ENCODE measurements at regions not wholly inside any gene's neighbourhood (a gene's known extent, or its start where the extent isn't known, plus 50 kb on each side); places are given as distances from the start of the nearest gene placed in this dataset.

DNA sequence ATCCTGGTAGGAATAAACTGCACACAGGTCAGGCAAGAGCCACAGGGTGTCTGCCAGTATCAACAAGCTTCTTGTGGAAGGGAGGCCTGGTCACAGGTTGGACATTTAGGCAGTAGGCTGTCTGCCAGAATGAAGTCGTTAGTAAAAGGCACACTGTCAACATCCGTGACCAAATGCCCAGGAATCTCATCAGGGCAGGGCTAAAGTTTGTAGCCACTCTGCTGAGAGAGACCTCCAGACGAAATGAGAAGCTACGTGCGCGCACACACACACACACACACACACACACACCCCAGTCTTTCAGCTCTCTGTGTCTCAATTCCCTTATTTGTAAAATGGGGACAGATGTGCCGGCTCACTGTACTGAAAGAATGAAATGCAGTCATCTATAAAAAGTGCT is 408.7 kb upstream of the ZFP42 start:
- ChIA-PET CTCF (no interaction called here), POLR2A (no interaction called here)
- no peaks in the 10 kb centered on the region for H3K4me1 Mint-ChIP-seq (ENCODE audit: low read depth)
- no peak overlapping the region for H3K4me3 ChIP-seq (ENCODE audit: low read length)
- no peak overlapping the region for H3K27ac ChIP-seq (ENCODE audit: low read depth in 1 of 2, low read length in 2 of 2)
- DNase-seq: no peak
- H3K27me3 ChIP-seq (ENCODE audit: control insufficient read depth in 1 of 2, insufficient read depth in 2 of 2, low read length in 2 of 2): no peaks in the 10 kb centered on the region
- no peaks in the 10 kb centered on the region for H3K9me3 Mint-ChIP-seq
- H3K27me3 Mint-ChIP-seq: no peaks in the 10 kb centered on the region
- intact Hi-C loops (cut with DNase I, micrococcal nuclease): no loop called here
- no peak overlapping the region for H3K4me3 Mint-ChIP-seq
- TF ChIP-seq, protein P1, sequence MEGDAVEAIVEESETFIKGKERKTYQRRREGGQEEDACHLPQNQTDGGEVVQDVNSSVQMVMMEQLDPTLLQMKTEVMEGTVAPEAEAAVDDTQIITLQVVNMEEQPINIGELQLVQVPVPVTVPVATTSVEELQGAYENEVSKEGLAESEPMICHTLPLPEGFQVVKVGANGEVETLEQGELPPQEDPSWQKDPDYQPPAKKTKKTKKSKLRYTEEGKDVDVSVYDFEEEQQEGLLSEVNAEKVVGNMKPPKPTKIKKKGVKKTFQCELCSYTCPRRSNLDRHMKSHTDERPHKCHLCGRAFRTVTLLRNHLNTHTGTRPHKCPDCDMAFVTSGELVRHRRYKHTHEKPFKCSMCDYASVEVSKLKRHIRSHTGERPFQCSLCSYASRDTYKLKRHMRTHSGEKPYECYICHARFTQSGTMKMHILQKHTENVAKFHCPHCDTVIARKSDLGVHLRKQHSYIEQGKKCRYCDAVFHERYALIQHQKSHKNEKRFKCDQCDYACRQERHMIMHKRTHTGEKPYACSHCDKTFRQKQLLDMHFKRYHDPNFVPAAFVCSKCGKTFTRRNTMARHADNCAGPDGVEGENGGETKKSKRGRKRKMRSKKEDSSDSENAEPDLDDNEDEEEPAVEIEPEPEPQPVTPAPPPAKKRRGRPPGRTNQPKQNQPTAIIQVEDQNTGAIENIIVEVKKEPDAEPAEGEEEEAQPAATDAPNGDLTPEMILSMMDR (IDR thresholded peaks at IDR 0.05): no peak
- H3K9me3 ChIP-seq (ENCODE audit: control insufficient read depth in 1 of 2, insufficient read depth in 1 of 2, low read length in 2 of 2): peaks cover 0 to 10% of the 10 kb centered on the region in 2 experiments
- no peak for ATAC-seq (ENCODE audit: poor library complexity)
- H3K27ac Mint-ChIP-seq: no peak overlapping the region
- no peaks in the 10 kb centered on the region for H3K4me1 ChIP-seq (ENCODE audit: insufficient read depth, low read length)
- no peaks in the 10 kb centered on the region for H3K36me3 Mint-ChIP-seq (ENCODE audit: low read depth)
- no peaks in the 10 kb centered on the region for H3K36me3 ChIP-seq (ENCODE audit: insufficient read depth, low read length)

DNA sequence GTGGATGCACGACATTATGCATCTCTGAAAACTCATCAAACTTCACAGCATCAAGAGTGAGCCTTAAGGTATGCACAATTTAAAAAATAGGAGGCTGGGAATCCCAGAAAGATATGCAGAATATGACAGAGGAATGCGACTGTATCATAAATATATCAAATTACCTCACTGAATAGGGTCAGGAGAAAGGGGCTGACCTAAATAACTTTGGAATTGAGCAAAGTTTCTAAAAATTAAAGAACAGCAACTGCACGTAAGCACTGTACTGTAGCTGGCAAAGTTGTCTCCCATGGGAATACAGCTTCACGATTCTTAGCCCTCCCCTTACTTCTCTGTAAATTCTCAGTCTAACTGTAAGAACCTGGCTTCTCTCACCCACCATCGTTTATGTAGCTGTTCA is 397.4 kb upstream of the ZFP42 start:
- ATAC-seq (ENCODE audit: poor library complexity): no peak
- CTCF ChIA-PET: no interaction called here
- no peaks in the 10 kb centered on the region for H3K27me3 ChIP-seq (ENCODE audit: control insufficient read depth in 1 of 2, insufficient read depth in 2 of 2, low read length in 2 of 2)

GRCh38 chr4:187602339-187603092 is 393.1 kb upstream of the ZFP42 start:
- ChIA-PET CTCF (no interaction called here), POLR2A (no interaction called here)
- DNase-seq (no peak), ATAC-seq (ENCODE audit: poor library complexity) (no peak)
- H3K9me3 Mint-ChIP-seq: peaks cover 2% of the 10 kb centered on the region
- no peaks in the 10 kb centered on the region for H3K36me3 Mint-ChIP-seq (ENCODE audit: low read depth)
- Histone ChIP-seq H3K4me1 (ENCODE audit: insufficient read depth, low read length) (no peaks in the 10 kb centered on the region), H3K9me3 (ENCODE audit: control insufficient read depth in 1 of 2, insufficient read depth in 1 of 2, low read length in 2 of 2) (peaks cover 0 to 8% of the 10 kb centered on the region in 2 experiments), H3K27me3 (ENCODE audit: control insufficient read depth in 1 of 2, insufficient read depth in 2 of 2, low read length in 2 of 2) (no peaks in the 10 kb centered on the region), H3K36me3 (ENCODE audit: insufficient read depth, low read length) (no peaks in the 10 kb centered on the region), H3K4me3 (ENCODE audit: low read length) (no peak overlapping the region), H3K27ac (ENCODE audit: low read depth in 1 of 2, low read length in 2 of 2) (no peak overlapping the region)
- H3K27ac Mint-ChIP-seq: no peak overlapping the region
- H3K4me3 Mint-ChIP-seq: no peak overlapping the region
- no peaks in the 10 kb centered on the region for H3K4me1 Mint-ChIP-seq (ENCODE audit: low read depth)
- intact Hi-C loops (cut with DNase I, micrococcal nuclease): no loop called here
- TF ChIP-seq, protein P1 (IDR thresholded peaks at IDR 0.05): no peak
- peaks cover 5% of the 10 kb centered on the region for H3K27me3 Mint-ChIP-seq

More for the DNA sequence above, 397.4 kb upstream of the ZFP42 start:
- H3K4me1 Mint-ChIP-seq (ENCODE audit: low read depth): no peaks in the 10 kb centered on the region
- no peaks in the 10 kb centered on the region for H3K36me3 ChIP-seq (ENCODE audit: insufficient read depth, low read length)
- H3K9me3 Mint-ChIP-seq: peaks cover 4% of the 10 kb centered on the region
- POLR2A ChIA-PET: no interaction called here
- intact Hi-C loops (cut with DNase I, micrococcal nuclease): no loop called here
- no peak overlapping the region for H3K27ac Mint-ChIP-seq
- no peaks in the 10 kb centered on the region for H3K4me1 ChIP-seq (ENCODE audit: insufficient read depth, low read length)
- peaks cover 0 to 5% of the 10 kb centered on the region in 2 experiments for H3K9me3 ChIP-seq (ENCODE audit: control insufficient read depth in 1 of 2, insufficient read depth in 1 of 2, low read length in 2 of 2)
- TF ChIP-seq, protein P1 (IDR thresholded peaks at IDR 0.05): no peak
- H3K4me3 ChIP-seq (ENCODE audit: low read length): no peak overlapping the region
- no peak overlapping the region for H3K4me3 Mint-ChIP-seq
- H3K27ac ChIP-seq (ENCODE audit: low read depth in 1 of 2, low read length in 2 of 2): no peak overlapping the region
- H3K27me3 Mint-ChIP-seq: no peaks in the 10 kb centered on the region
- H3K36me3 Mint-ChIP-seq (ENCODE audit: low read depth): no peaks in the 10 kb centered on the region
- DNase-seq: no peak
